ENCODE measurements at regions not wholly inside any gene's neighbourhood (a gene's known extent, or its start where the extent isn't known, plus 50 kb on each side); places are given as distances from the start of the nearest gene placed in this dataset.

DNA sequence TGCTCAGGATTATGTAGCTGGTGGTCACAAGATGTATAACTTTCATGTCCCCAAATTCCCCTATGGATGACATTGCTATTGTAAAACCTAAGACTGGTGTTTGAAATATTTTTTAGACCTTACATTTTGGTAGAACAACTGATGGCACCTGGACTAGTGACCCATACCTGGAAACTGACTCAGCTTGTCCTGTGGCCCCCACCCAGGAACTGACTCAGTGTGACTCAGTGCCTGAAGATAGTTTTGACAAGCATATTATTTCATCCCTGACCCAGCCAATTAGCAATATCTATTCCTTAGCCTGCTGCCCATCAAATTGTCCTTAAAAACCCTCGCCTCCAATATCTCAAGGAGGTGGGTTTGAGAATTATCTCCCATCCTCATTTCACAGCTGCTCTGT, 90.9 kb upstream of the GRIK2 start:
- Histone ChIP-seq H4K20me1 (ENCODE audit: insufficient read depth, low read length) (no peaks in the 10 kb centered on the region), H3K4me2 (ENCODE audit: low read length) (no peak overlapping the region), H3K9me3 (ENCODE audit: insufficient read depth, low read depth, low read length) (peaks cover 6% of the 10 kb centered on the region), H3K79me2 (ENCODE audit: insufficient read depth, low read length) (no peaks in the 10 kb centered on the region), H3K36me3 (ENCODE audit: insufficient read depth, low read length) (no peaks in the 10 kb centered on the region), H3K4me1 (ENCODE audit: insufficient read depth, low read length) (no peaks in the 10 kb centered on the region), H2AFZ (ENCODE audit: low read depth, low read length) (no peak overlapping the region), H3K9ac (ENCODE audit: low read length) (no peak overlapping the region), H3K4me3 (ENCODE audit: insufficient read depth, low read depth, low read length) (no peak overlapping the region), H3K27me3 (ENCODE audit: insufficient read depth, low read length) (no peaks in the 10 kb centered on the region), H3K27ac (ENCODE audit: low read depth, low read length) (no peak overlapping the region)
- no peak for FAIRE-seq
- Mint-ChIP-seq H3K27me3 (ENCODE audit: low read depth, unreplicated experiment) (no peaks in the 10 kb centered on the region), H3K4me3 (ENCODE audit: unreplicated experiment) (no peak overlapping the region), H3K4me1 (ENCODE audit: low read depth, unreplicated experiment) (no peaks in the 10 kb centered on the region), H3K9me3 (ENCODE audit: unreplicated experiment) (peaks cover 5% of the 10 kb centered on the region), H3K27ac (ENCODE audit: unreplicated experiment) (no peak overlapping the region), H3K36me3 (ENCODE audit: low read depth, unreplicated experiment) (no peaks in the 10 kb centered on the region)
- TF ChIP-seq, protein P1, sequence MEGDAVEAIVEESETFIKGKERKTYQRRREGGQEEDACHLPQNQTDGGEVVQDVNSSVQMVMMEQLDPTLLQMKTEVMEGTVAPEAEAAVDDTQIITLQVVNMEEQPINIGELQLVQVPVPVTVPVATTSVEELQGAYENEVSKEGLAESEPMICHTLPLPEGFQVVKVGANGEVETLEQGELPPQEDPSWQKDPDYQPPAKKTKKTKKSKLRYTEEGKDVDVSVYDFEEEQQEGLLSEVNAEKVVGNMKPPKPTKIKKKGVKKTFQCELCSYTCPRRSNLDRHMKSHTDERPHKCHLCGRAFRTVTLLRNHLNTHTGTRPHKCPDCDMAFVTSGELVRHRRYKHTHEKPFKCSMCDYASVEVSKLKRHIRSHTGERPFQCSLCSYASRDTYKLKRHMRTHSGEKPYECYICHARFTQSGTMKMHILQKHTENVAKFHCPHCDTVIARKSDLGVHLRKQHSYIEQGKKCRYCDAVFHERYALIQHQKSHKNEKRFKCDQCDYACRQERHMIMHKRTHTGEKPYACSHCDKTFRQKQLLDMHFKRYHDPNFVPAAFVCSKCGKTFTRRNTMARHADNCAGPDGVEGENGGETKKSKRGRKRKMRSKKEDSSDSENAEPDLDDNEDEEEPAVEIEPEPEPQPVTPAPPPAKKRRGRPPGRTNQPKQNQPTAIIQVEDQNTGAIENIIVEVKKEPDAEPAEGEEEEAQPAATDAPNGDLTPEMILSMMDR (IDR thresholded peaks at IDR 0.05; ENCODE audit: insufficient read depth, low read depth, low read length): no peak
- no peak for TF ChIP-seq EZH2 (IDR thresholded peaks at IDR 0.05; ENCODE audit: insufficient read depth, low read length)
- DNase-seq (ENCODE audit: low read depth): no peak

DNA sequence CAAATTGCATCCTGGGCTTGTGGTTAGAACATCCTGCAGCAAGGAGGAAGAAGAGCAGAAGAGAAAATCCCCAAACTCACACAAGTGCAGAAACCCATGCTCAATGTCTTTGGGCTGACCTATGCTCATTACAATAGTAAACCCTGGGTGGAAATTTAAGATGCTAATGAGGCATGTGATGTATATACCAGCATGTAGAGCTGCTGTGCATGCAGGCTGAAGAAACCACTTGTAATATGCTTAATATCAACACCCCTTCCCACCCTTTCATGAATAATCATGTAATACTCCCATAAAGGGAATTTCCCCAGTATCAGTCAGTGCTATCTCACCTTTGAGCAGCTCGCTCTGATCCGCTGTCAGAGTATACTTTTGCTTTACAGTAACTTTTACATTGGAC, 90.0 kb upstream of the GRIK2 start:
- no peak overlapping the region for H3K27ac ChIP-seq (ENCODE audit: low read depth, low read length)
- no peak overlapping the region for H3K9ac ChIP-seq (ENCODE audit: low read length)
- H3K36me3 ChIP-seq (ENCODE audit: insufficient read depth, low read length): no peaks in the 10 kb centered on the region
- Mint-ChIP-seq H3K4me1 (ENCODE audit: low read depth, unreplicated experiment) (no peaks in the 10 kb centered on the region), H3K36me3 (ENCODE audit: low read depth, unreplicated experiment) (no peaks in the 10 kb centered on the region), H3K4me3 (ENCODE audit: unreplicated experiment) (no peak overlapping the region), H3K27ac (ENCODE audit: unreplicated experiment) (no peak overlapping the region), H3K27me3 (ENCODE audit: low read depth, unreplicated experiment) (no peaks in the 10 kb centered on the region), H3K9me3 (ENCODE audit: unreplicated experiment) (peaks cover 5% of the 10 kb centered on the region)
- FAIRE-seq: no peak
- no peaks in the 10 kb centered on the region for H4K20me1 ChIP-seq (ENCODE audit: insufficient read depth, low read length)
- no peak overlapping the region for H3K4me3 ChIP-seq (ENCODE audit: insufficient read depth, low read depth, low read length)
- TF ChIP-seq, protein P1 (IDR thresholded peaks at IDR 0.05; ENCODE audit: insufficient read depth, low read depth, low read length): no peak
- TF ChIP-seq EZH2 (IDR thresholded peaks at IDR 0.05; ENCODE audit: insufficient read depth, low read length): no peak
- DNase-seq (ENCODE audit: low read depth): no peak
- H3K27me3 ChIP-seq (ENCODE audit: insufficient read depth, low read length): no peaks in the 10 kb centered on the region
- H2AFZ ChIP-seq (ENCODE audit: low read depth, low read length): no peak overlapping the region
- no peaks in the 10 kb centered on the region for H3K4me1 ChIP-seq (ENCODE audit: insufficient read depth, low read length)
- H3K9me3 ChIP-seq (ENCODE audit: insufficient read depth, low read depth, low read length): peaks cover 6% of the 10 kb centered on the region
- no peak overlapping the region for H3K4me2 ChIP-seq (ENCODE audit: low read length)
- no peaks in the 10 kb centered on the region for H3K79me2 ChIP-seq (ENCODE audit: insufficient read depth, low read length)

DNA sequence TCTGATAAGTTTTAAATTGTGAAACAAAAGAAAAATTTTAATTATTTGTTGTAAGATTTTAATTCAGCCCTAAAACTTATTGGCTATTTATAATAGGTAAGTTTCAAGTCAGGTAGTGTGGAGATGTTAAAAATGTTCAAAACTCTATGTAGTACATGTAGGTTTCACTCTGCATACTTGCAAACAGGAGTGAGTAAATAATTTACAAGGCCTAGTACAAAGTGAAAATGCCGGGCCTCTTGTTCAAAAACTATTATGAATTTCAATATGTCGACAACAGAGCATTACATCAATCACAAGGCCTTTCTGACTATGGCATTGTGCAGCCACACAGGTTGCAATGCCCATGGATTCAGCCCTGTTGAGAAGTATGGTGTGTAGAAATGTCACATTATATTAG, 80.9 kb upstream of the GRIK2 start:
- H3K9me3 Mint-ChIP-seq (ENCODE audit: unreplicated experiment): no peaks in the 10 kb centered on the region
- TF ChIP-seq, protein P1 (IDR thresholded peaks at IDR 0.05; ENCODE audit: insufficient read depth, low read depth, low read length): no peak
- TF ChIP-seq EZH2 (IDR thresholded peaks at IDR 0.05; ENCODE audit: insufficient read depth, low read length): no peak
- H3K27me3 Mint-ChIP-seq (ENCODE audit: low read depth, unreplicated experiment): no peaks in the 10 kb centered on the region
- H3K36me3 Mint-ChIP-seq (ENCODE audit: low read depth, unreplicated experiment): no peaks in the 10 kb centered on the region
- FAIRE-seq: no peak
- Histone ChIP-seq H3K79me2 (ENCODE audit: insufficient read depth, low read length) (no peaks in the 10 kb centered on the region), H3K4me1 (ENCODE audit: insufficient read depth, low read length) (no peaks in the 10 kb centered on the region), H4K20me1 (ENCODE audit: insufficient read depth, low read length) (no peaks in the 10 kb centered on the region), H3K9ac (ENCODE audit: low read length) (no peak overlapping the region), H3K4me3 (ENCODE audit: insufficient read depth, low read depth, low read length) (no peak overlapping the region), H3K27ac (ENCODE audit: low read depth, low read length) (no peak overlapping the region), H3K27me3 (ENCODE audit: insufficient read depth, low read length) (no peaks in the 10 kb centered on the region), H2AFZ (ENCODE audit: low read depth, low read length) (no peak overlapping the region), H3K36me3 (ENCODE audit: insufficient read depth, low read length) (no peaks in the 10 kb centered on the region), H3K4me2 (ENCODE audit: low read length) (no peak overlapping the region), H3K9me3 (ENCODE audit: insufficient read depth, low read depth, low read length) (no peaks in the 10 kb centered on the region)
- no peak overlapping the region for H3K4me3 Mint-ChIP-seq (ENCODE audit: unreplicated experiment)
- no peaks in the 10 kb centered on the region for H3K4me1 Mint-ChIP-seq (ENCODE audit: low read depth, unreplicated experiment)
- H3K27ac Mint-ChIP-seq (ENCODE audit: unreplicated experiment): no peak overlapping the region
- DNase-seq (ENCODE audit: low read depth): no peak
